Esophagus squamous epithelium (tissue), 5 donors: ENCODE measurements at regions not wholly inside any gene's neighbourhood (a gene's known extent, or its start where the extent isn't known, plus 50 kb on each side); places are given as distances from the start of the nearest gene placed in this dataset.

Experiments used
- DNase-seq: peaks from one replicate; lab custom pipeline; 2025; lab: John Stamatoyannopoulos, UW
- H3K27ac ChIP-seq, 4 donors: fragments of 200-600 bp; sonication (generic); one replicate each; pipeline ENCODE4 v1.5.1; 2016 to 2019; ENCODE audit warnings: mild to moderate bottlenecking in 1 of 4
- H3K27me3 ChIP-seq, 4 donors: fragments of 200-600 bp; sonication (generic); 1 replicate in 3 of 4; 2 replicates in 1 of 4; pipeline versions ENCODE4 v1.5.1 to v1.6.0; 2017 to 2021; ENCODE audit warnings: antibody characterized with exemption in 1 of 4
- H3K36me3 ChIP-seq, 3 donors: fragments of 200-600 bp; sonication (generic); one replicate each; pipeline ENCODE4 v1.5.1; 2016 to 2019
- H3K4me1 ChIP-seq, 3 donors: fragments of 200-600 bp; sonication (generic); one replicate each; pipeline ENCODE4 v1.5.1; 2017 to 2019
- H3K4me3 ChIP-seq, 4 donors: fragments of 200-600 bp; sonication (generic); 1 replicate in 3 of 4; 2 replicates in 1 of 4; pipeline ENCODE4 v1.5.1; 2016 to 2019; ENCODE audit warnings: mild to moderate bottlenecking in 2 of 4, moderate library complexity in 1 of 4
- H3K9me3 ChIP-seq, 3 donors: fragments of 200-600 bp; sonication (generic); one replicate each; pipeline ENCODE4 v1.5.1; 2016 to 2019
- POLR2A ChIP-seq, 4 donors: fragments of 450-650 bp; IDR thresholded peaks; one replicate each; pipeline ENCODE4 v1.6.1; 2017; ENCODE audit warnings: antibody characterized with exemption in 4 of 4, mild to moderate bottlenecking in 4 of 4, moderate library complexity in 3 of 4
- WGBS, 2 donors: methylation state at CpG; one replicate each; pipeline ENCODE4 v1.1.5; 2018; 5-methylcytosine and 5-hydroxymethylcytosine counted together
- intact Hi-C: fragments of 100-400 bp; cut with DNase I; formaldehyde crosslinking; loops from one replicate; pipeline ENCODE4 v1.15.0; 2022
- TF ChIP-seq, protein P1 (sequence below), 6 experiments: fragments of 450-650 bp in 4 of 6; fragments of 200-600 bp in 2 of 6; sonication (generic) in 2 of 6; IDR thresholded peaks; one replicate each; pipeline ENCODE4 v1.5.1; 2016 to 2019; ENCODE audit warnings: antibody characterized with exemption in 6 of 6, mild to moderate bottlenecking in 4 of 6, moderate library complexity in 4 of 6
- donor health status: DM: yes; HTN: yes; CAD: no.

DNA sequence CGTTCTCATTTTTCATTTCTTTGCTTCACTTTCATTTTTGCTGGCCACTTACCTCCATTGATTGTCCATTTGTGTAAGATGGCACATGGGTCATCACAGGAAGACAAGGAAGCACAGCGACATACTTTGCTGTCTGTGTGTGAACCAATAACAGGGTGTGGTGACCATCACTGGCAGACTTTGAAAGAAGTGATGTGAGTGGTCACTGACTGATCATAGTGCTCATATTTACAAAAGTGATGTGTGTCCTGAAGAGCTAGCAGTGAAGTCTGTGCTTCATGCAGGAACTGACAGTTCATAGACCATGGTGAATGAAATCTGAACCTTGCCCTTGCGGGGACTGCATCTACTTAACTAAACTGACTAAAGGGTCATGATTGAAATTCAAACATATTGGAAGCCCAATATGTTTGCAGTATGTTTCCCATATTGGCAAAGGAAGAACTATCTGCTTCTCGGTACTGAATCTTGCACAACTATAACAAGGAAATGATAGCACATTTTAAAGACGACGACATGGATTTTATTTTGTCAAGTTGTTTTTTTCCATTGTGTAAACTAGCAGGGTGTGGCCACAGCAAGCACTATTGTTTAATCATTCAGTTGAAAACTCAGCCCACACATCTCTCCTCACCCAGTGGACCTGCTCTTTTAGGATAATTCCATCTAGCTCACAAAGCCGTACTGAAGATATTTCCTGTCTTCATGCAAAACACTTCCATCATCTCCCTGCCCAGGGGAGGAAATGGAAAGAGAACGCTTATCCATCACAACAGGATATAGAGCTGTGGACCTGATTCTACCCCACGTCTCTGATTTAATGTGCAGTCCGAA lies 232.0 kb upstream of the ANKRD55 start:
- no peaks in the 10 kb centered on the region for H3K36me3 ChIP-seq
- no peaks in the 10 kb centered on the region for H3K27me3 ChIP-seq
- H3K4me3 ChIP-seq = no peak overlapping the region
- no peaks in the 10 kb centered on the region for H3K9me3 ChIP-seq
- intact Hi-C loops = no loop called here
- 57 to 60% methylated on average over 10 of the region's 10 CpGs for WGBS, 2 donors
- peaks cover 17 to 57% (median 32%) of the 10 kb centered on the region in 3 donors for H3K4me1 ChIP-seq
- no peak for TF ChIP-seq POLR2A (IDR thresholded peaks at IDR 0.05)
- TF ChIP-seq, protein P1, sequence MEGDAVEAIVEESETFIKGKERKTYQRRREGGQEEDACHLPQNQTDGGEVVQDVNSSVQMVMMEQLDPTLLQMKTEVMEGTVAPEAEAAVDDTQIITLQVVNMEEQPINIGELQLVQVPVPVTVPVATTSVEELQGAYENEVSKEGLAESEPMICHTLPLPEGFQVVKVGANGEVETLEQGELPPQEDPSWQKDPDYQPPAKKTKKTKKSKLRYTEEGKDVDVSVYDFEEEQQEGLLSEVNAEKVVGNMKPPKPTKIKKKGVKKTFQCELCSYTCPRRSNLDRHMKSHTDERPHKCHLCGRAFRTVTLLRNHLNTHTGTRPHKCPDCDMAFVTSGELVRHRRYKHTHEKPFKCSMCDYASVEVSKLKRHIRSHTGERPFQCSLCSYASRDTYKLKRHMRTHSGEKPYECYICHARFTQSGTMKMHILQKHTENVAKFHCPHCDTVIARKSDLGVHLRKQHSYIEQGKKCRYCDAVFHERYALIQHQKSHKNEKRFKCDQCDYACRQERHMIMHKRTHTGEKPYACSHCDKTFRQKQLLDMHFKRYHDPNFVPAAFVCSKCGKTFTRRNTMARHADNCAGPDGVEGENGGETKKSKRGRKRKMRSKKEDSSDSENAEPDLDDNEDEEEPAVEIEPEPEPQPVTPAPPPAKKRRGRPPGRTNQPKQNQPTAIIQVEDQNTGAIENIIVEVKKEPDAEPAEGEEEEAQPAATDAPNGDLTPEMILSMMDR (IDR thresholded peaks at IDR 0.05) = no peak
- DNase-seq = no peak
- peak overlapping the region; percentile 64 to 75 (median 70) for H3K27ac ChIP-seq

DNA sequence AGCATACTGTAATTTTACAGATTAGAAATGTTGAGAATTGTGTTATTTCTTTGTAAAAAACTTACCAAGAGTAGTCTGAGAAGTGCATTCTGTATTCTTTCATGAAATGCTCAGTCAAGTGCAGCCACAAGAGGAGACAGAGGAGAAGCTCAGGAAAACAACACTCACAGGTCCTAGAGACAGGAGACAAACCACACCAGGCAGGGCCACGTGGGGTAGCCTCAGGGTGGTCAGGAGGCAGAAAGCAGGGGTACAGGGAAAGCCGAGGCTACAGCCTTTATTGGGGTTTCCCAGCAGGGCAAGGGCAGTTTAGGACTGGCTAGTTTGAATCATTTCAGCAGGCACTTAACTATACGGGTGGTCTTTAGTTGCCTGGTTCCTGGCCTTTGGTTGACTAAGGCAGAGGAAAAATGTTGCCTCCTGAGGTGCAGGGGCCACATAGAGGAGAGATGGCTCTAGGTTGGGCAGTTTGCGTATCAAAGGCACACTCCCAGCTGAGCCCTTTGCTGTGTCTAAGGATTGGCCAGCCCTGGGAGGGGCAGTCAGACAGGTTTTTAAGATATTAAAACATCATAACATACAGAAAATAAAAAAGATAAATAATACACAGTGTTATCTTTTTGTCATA lies 230.9 kb upstream of the ANKRD55 start:
- Histone ChIP-seq H3K9me3 (no peaks in the 10 kb centered on the region), H3K4me3 (no peak overlapping the region), H3K4me1 (peaks cover 17 to 67% (median 32%) of the 10 kb centered on the region in 3 donors), H3K27ac (peak overlapping the region in 2 of 4 donors; percentile 70 to 75), H3K27me3 (no peaks in the 10 kb centered on the region), H3K36me3 (no peaks in the 10 kb centered on the region)
- intact Hi-C loops = no loop called here
- no peak for TF ChIP-seq POLR2A (IDR thresholded peaks at IDR 0.05)
- TF ChIP-seq, protein P1 (IDR thresholded peaks at IDR 0.05) = no peak
- DNase-seq = no peak
- 64 to 77% methylated on average over 3 to 4 of the region's 4 CpGs for WGBS, 2 donors

DNA sequence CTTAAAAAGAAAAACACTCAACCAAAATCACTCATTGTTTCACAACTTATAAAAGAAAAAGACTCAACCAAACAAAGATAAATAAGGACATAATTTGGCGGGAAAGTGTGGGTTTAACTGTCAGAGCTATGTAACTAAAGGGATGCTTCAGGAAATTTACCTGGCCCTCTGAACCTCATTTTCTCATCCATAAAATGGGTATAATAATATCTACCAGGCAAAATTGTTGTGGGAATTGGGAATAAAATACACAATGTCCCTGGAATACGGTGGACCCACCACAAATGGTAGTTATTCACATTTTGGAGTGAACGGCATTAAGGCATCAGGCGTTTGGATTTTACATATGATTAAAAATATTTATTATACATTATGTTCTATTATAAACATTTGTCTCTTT lies 228.5 kb upstream of the ANKRD55 start:
- no peak overlapping the region for H3K4me3 ChIP-seq
- H3K9me3 ChIP-seq = no peaks in the 10 kb centered on the region
- H3K36me3 ChIP-seq = no peaks in the 10 kb centered on the region
- intact Hi-C loops = no loop called here
- H3K27me3 ChIP-seq = no peaks in the 10 kb centered on the region
- no peak overlapping the region for H3K27ac ChIP-seq
- no peak for TF ChIP-seq POLR2A (IDR thresholded peaks at IDR 0.05)
- TF ChIP-seq, protein P1 (IDR thresholded peaks at IDR 0.05) = no peak
- WGBS, 2 donors = 95 to 99% methylated on average over 4 of the region's 4 CpGs
- DNase-seq = no peak
- peaks cover 12 to 67% (median 24%) of the 10 kb centered on the region in 3 donors for H3K4me1 ChIP-seq

- intact Hi-C loops = no loop called here
- Histone ChIP-seq H3K4me3 (no peak overlapping the region), H3K36me3 (no peaks in the 10 kb centered on the region), H3K9me3 (no peaks in the 10 kb centered on the region), H3K27ac (peak overlapping the region in 2 of 4 donors; percentile 8 to 23), H3K4me1 (peaks cover 5 to 59% (median 16%) of the 10 kb centered on the region in 3 donors), H3K27me3 (no peaks in the 10 kb centered on the region)
- WGBS, 2 donors = 22 to 45% methylated on average over 5 of the region's 5 CpGs
- no peak for DNase-seq
- TF ChIP-seq, protein P1 (IDR thresholded peaks at IDR 0.05) = no peak
- no peak for TF ChIP-seq POLR2A (IDR thresholded peaks at IDR 0.05)
These were observed 227.6 kb upstream of the ANKRD55 start for GRCh38 chr5:56460681-56461191.

DNA sequence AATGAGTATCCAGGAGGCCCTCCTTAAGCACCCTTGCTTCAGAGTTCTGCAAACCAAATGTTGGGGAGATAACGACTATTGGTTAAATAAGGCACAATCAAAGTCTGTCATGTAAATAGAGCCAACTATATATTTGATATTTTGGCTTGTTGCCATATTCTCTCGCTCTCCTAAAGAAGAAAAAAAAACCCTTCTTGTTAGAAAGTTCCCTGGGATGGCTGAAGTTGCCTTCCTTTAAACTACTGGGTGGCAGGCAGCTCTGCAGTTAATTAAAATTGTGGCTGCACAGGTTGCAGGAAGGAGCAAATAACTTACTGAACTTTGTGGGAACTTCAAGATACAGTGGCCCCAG lies 227.0 kb upstream of the ANKRD55 start:
- peaks cover 0 to 53% (median 10%) of the 10 kb centered on the region in 3 donors for H3K4me1 ChIP-seq
- H3K36me3 ChIP-seq = no peaks in the 10 kb centered on the region
- WGBS, 2 donors = 41 to 48% methylated on average over 2 of the region's 2 CpGs
- TF ChIP-seq POLR2A (IDR thresholded peaks at IDR 0.05) = no peak
- TF ChIP-seq, protein P1 (IDR thresholded peaks at IDR 0.05) = no peak
- no peaks in the 10 kb centered on the region for H3K9me3 ChIP-seq
- peak overlapping the region in 1 of 4 donors; percentile 23 for H3K27ac ChIP-seq
- DNase-seq = no peak
- H3K27me3 ChIP-seq = no peaks in the 10 kb centered on the region
- intact Hi-C loops = no loop called here
- no peak overlapping the region for H3K4me3 ChIP-seq
